ENCODE measurements at regions not wholly inside any gene's neighbourhood (a gene's known extent, or its start where the extent isn't known, plus 50 kb on each side); places are given as distances from the start of the nearest gene placed in this dataset.

DNA sequence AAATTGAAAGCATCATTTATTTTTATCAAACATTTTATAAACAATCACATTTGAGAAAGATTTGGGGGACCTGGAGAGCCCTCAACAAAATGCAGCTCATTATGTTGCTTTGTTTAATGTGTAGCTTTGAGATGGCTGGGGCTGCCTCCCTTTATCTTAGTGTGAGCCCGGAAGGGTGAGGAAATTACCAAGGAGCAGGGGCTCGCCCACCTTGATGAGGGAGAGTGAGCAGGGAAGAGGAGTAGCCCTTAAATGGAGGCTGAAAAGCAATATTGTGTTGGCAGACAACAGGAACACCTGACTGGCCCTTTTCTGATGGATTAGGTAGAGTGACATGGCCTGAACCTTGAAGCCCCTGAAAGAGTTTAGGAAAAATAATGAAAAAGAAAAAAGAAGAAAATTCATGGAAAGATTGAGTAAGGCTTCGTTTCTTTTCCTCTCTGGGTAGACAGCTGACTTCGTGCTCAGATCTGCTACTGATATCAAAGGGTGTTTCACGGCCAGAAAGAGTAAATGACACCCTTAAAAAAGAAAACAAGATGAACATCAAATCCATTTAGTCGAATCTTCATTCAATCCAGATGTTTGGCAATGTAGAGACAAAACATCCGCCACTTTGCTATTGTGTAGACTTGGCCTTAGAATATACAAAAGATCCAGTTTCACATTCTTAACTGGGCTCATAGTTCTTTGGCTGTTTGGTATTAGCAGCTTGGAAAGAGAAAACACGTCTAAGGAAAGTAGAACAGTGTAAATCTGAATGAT, 206.5 kb upstream of the TCF4 start:
- Histone ChIP-seq H2BK120ac (replicated peaks; ENCODE audit: low read depth, low read length) (no peak overlapping the region), H3K4me1 (replicated peaks in 1 of 4; ENCODE audit: control insufficient read depth in 3 of 4, insufficient read depth in 4 of 4, low read length in 3 of 4) (no peaks in the 10 kb centered on the region), H3K4ac (replicated peaks; ENCODE audit: insufficient read length, low read depth, low read length) (no peak overlapping the region), H3K27me3 (replicated peaks in 1 of 4; ENCODE audit: control insufficient read depth in 3 of 4, extremely low read depth in 1 of 4, insufficient read depth in 3 of 4, low read length in 3 of 4) (no peaks in the 10 kb centered on the region), H3K23me2 (ENCODE audit: low read depth, low read length) (no peaks in the 10 kb centered on the region), H3K4me3 (ENCODE audit: extremely low read depth in 1 of 4, insufficient read depth in 2 of 4, low read depth in 3 of 4, low read length in 4 of 4) (no peak overlapping the region), H3K27ac (ENCODE audit: low read depth, low read length) (no peak overlapping the region), H2BK15ac (ENCODE audit: low read length) (no peak overlapping the region), H2BK5ac (ENCODE audit: low read depth, low read length) (no peak overlapping the region), H4K5ac (ENCODE audit: insufficient read length, low read depth, low read length) (no peak overlapping the region), H4K8ac (ENCODE audit: extremely low read depth, insufficient read depth, low read length) (no peak overlapping the region), H2BK12ac (ENCODE audit: low read depth, low read length) (no peak overlapping the region), H3K4me2 (ENCODE audit: insufficient read depth in 1 of 2, low read depth in 2 of 2, low read length in 2 of 2) (no peak overlapping the region), H3K18ac (ENCODE audit: extremely low read depth, low read length) (no peak overlapping the region), H3K56ac (replicated peaks; ENCODE audit: insufficient read length, low read depth, low read length) (no peak overlapping the region), H3K36me3 (ENCODE audit: control insufficient read depth in 2 of 4, insufficient read depth in 4 of 4, low read length in 3 of 4) (peaks cover 0 to 1% (median 0%) of the 10 kb centered on the region in 4 experiments; a peak in 1 of 8 replicates), H3K23ac (ENCODE audit: insufficient read length) (no peak overlapping the region), H3K9me3 (ENCODE audit: insufficient read depth in 2 of 2, low read depth in 1 of 2, low read length in 1 of 2) (no peaks in the 10 kb centered on the region), H4K20me1 (replicated peaks in 1 of 2; ENCODE audit: control insufficient read depth in 1 of 2, insufficient read depth in 2 of 2, low read length in 2 of 2) (no peaks in the 10 kb centered on the region), H2BK20ac (ENCODE audit: low read length) (no peak overlapping the region), H3K9ac (replicated peaks in 1 of 4; ENCODE audit: extremely low read depth in 1 of 4, low read depth in 3 of 4, low read length in 3 of 4) (no peak overlapping the region), H2AK5ac (ENCODE audit: low read depth, low read length) (no peak overlapping the region), H3K14ac (ENCODE audit: insufficient read length) (no peak overlapping the region), H4K91ac (replicated peaks; ENCODE audit: insufficient read length, low read length) (no peak overlapping the region), H2AFZ (ENCODE audit: low read length) (peak overlapping the region; percentile 30; the same call in 1 of the 2 replicates), H3K79me1 (ENCODE audit: low read depth, low read length) (no peaks in the 10 kb centered on the region), H3K79me2 (ENCODE audit: control insufficient read depth in 1 of 2, insufficient read depth in 2 of 2, low read length in 2 of 2) (no peaks in the 10 kb centered on the region)
- WGBS, 2 experiments (ENCODE audit: extremely low coverage in 1 of 2, insufficient coverage in 1 of 2, insufficient read length in 1 of 2, insufficient replicate concordance in 2 of 2, low coverage in 1 of 2, low lambda C conversion rate in 2 of 2, missing lambda C conversion rate in 1 of 2): 78% methylated on average over 8 of the region's 8 CpGs; no CpG with 5 or more reads in 1 of the 2 experiments
- FAIRE-seq: peak; percentile 62
- no peak for DNase-seq (ENCODE audit: low read depth in 1 of 2, low spot score in 2 of 2)
- CTCF ChIA-PET (ENCODE audit: partially characterized antibody): interaction anchor here (1.3 kb wide), 1 partner anchor 8 kb away, joined by 3 read pairs; no protein-coding TSS in a partner anchor
- TF ChIP-seq SIN3A (conservative IDR thresholded peaks at IDR 0.05 in 1 of 2, IDR thresholded peaks at IDR 0.05 in 1 of 2; ENCODE audit: low read depth in 1 of 2, low read length in 2 of 2) (no peak), RBBP5 (IDR thresholded peaks at IDR 0.05; ENCODE audit: borderline replicate concordance, low read depth, low read length) (no peak), KDM4A (IDR thresholded peaks at IDR 0.05; ENCODE audit: low read depth, low read length, severe bottlenecking) (no peak), YY1 (IDR thresholded peaks at IDR 0.05; ENCODE audit: low read depth, low read length) (no peak), KDM5A (IDR thresholded peaks at IDR 0.05; ENCODE audit: low read length) (no peak), CTBP2 (IDR thresholded peaks at IDR 0.05; ENCODE audit: borderline replicate concordance, insufficient read depth, insufficient read length, low read length) (no peak), SP1 (IDR thresholded peaks at IDR 0.05; ENCODE audit: low read depth, low read length) (no peak), NRF1 (IDR thresholded peaks at IDR 0.05; ENCODE audit: low read depth, low read length) (no peak), TEAD4 (IDR thresholded peaks at IDR 0.05; ENCODE audit: low read depth, low read length) (no peak), CBX8 (IDR thresholded peaks at IDR 0.05; ENCODE audit: borderline replicate concordance, low read depth, low read length) (no peak)
- POLR2A ChIA-PET (ENCODE audit: partially characterized antibody): interaction anchor here (0.6 kb wide), 1 partner anchor 113 kb away, joined by 6 read pairs; no protein-coding TSS in a partner anchor

All from H1 (cell line).